ENCODE measurements at regions not wholly inside any gene's neighbourhood (a gene's known extent, or its start where the extent isn't known, plus 50 kb on each side); places are given as distances from the start of the nearest gene placed in this dataset.

- Histone ChIP-seq H3K4me3 (no peak overlapping the region), H3K27ac (ENCODE audit: extremely low read depth, low read depth, low read length) (no peak overlapping the region), H3K9ac (ENCODE audit: insufficient read depth in 1 of 2, low read depth in 2 of 2, low read length in 2 of 2) (no peak overlapping the region), H3K4me2 (ENCODE audit: insufficient read depth, low read length) (no peak overlapping the region), H3K36me3 (ENCODE audit: control insufficient read depth, insufficient read depth, low read length) (peaks cover 16% of the 10 kb centered on the region; the same call in 2 of the 3 replicates), H3K4me1 (replicated peaks in 1 of 2; ENCODE audit: control insufficient read depth in 2 of 2, insufficient read depth in 2 of 2, low read length in 2 of 2) (no peaks in the 10 kb centered on the region), H3K79me2 (ENCODE audit: control insufficient read depth, insufficient read depth, low read length) (no peaks in the 10 kb centered on the region), H2AFZ (ENCODE audit: low read depth, low read length) (no peak overlapping the region), H4K20me1 (replicated peaks; ENCODE audit: control insufficient read depth, insufficient read depth, low read length) (no peaks in the 10 kb centered on the region), H3K27me3 (ENCODE audit: control insufficient read depth in 2 of 2, insufficient read depth in 2 of 2, low read length in 2 of 2) (no peaks in the 10 kb centered on the region), H3K9me1 (ENCODE audit: control insufficient read depth, insufficient read depth, low read length) (no peaks in the 10 kb centered on the region), H3K9me3 (replicated peaks; ENCODE audit: control insufficient read depth, insufficient read depth, low read depth, low read length) (no peaks in the 10 kb centered on the region; the same call in 1 of the 2 replicates)
- 64% methylated on average over 2 of the region's 2 CpGs for WGBS (ENCODE audit: insufficient coverage, low coverage, missing lambda C conversion rate)
- ChIA-PET CTCF (ENCODE audit: low intra/inter-chr PET ratio) (no interaction called here), POLR2A (no interaction called here)
- DNase-seq (ENCODE audit: extremely low read depth in 1 of 4, low spot score in 3 of 4) (no peak), ATAC-seq (no peak), FAIRE-seq (no peak)
- BruUV-seq (replicated peaks): no TSS peak
- TF ChIP-seq SMARCE1 (IDR thresholded peaks at IDR 0.05) (no peak), SMAD4 (CRISPR knock-in tag; conservative IDR thresholded peaks at IDR 0.05) (no peak), BRF1 (IDR thresholded peaks at IDR 0.05; ENCODE audit: borderline replicate concordance, extremely low read depth, insufficient read length) (no peak), FOXJ2 (tag; IDR thresholded peaks at IDR 0.05) (no peak), TRIM25 (IDR thresholded peaks at IDR 0.05; ENCODE audit: borderline replicate concordance) (no peak), E2F6 (IDR thresholded peaks at IDR 0.05; ENCODE audit: borderline replicate concordance in 1 of 2, extremely low read depth in 1 of 2, insufficient read depth in 1 of 2, insufficient read length in 1 of 2, low read depth in 1 of 2, low read length in 1 of 2, poor library complexity in 1 of 2, severe bottlenecking in 1 of 2) (no peak), SIN3A (IDR thresholded peaks at IDR 0.05; ENCODE audit: borderline replicate concordance in 2 of 2, control insufficient read depth in 1 of 2, low read depth in 2 of 2, low read length in 2 of 2) (no peak), KLF16 (IDR thresholded peaks at IDR 0.05) (no peak), SIN3B (IDR thresholded peaks at IDR 0.05; ENCODE audit: low read depth) (no peak), RBM15 (IDR thresholded peaks at IDR 0.05; ENCODE audit: insufficient read depth, low read length) (no peak), ZSCAN29 (IDR thresholded peaks at IDR 0.05) (no peak)
- intact Hi-C loops (cut with micrococcal nuclease) (no loop called here), in situ Hi-C loops (cut with MboI) (no loop called here)
These were observed 191.8 kb downstream of the CGGBP1 start for GRCh38 chr3:87867001-87867400.
